NCI-H2029 treated with DMSO at 0.1 percent for 48 hours (cell line): ENCODE measurements at regions not wholly inside any gene's neighbourhood (a gene's known extent, or its start where the extent isn't known, plus 50 kb on each side); places are given as distances from the start of the nearest gene placed in this dataset.
"Not testable (repeated sequence)": the region's sequence is repeated elsewhere in the genome, so short reads cannot be mapped to it uniquely, and the experiment has no call there.

Experiments used
- DNase-seq: peaks from one replicate; lab custom pipeline; 2025; lab: John Stamatoyannopoulos, UW

GRCh38 chr3:102332205-102332604 is 102.6 kb upstream of the ZPLD1 start:
- DNase-seq: no peak

GRCh38 chr3:102332934-102333333 is 101.9 kb upstream of the ZPLD1 start:
- DNase-seq: no peak

DNA sequence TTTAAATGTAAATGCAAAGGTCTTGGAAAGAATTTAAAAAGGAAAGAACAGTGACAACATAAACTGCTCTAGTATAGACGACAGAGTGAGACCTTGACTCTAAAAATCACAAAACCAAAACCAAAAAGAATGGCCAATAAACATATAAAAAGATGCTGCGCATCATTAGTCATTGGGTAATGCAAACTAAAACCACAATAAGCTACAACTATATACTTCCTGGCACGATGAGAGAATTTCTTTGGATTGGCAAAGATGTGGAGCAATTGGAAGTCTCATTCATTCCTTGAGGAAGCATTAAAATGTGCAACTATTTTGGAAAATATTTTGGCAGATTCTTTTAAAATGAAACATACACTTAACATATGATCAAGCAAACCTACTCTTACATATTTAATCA is 98.7 kb upstream of the ZPLD1 start:
- DNase-seq: no peak

DNA sequence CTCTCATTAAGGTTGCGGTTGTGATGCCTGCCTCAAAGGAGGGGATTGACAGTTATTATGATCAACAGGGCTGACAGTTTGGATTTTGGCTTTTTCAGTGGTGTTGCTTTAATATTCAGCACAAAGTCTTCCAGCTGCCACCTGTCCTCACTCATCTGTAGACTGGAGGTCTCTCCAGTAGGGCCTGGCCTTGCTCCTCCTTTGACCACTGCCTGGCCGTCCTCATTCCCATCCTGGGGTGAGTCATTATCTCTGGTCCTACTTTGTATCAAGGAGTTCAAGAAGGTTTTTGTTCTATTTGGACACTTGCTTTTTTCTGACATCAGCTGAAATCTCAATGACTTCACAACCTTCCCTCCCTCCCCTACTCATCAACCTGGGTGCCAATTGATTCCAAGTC is 95.1 kb upstream of the ZPLD1 start:
- DNase-seq: no peak

GRCh38 chr3:102346897-102347296 is 87.9 kb upstream of the ZPLD1 start:
- no peak for DNase-seq

DNA sequence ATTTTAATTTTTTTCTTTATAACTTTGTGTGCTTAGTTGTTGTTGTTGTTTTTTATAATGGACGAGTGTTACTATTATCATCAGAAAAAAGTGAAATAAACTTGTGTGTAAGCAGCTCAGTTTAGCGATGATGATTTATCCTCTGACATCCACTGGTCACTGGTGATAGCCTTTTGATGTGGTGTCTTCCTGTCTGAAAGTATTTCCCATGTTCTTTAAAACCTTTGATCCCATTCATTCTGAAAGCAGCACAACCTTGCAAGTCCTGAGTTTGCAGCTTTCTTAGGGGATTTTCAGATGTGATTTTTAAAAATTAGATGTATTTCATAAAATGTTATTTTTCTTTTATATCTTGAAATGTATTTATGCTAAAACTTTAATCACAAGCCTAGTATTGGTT is 85.9 kb upstream of the ZPLD1 start:
- DNase-seq: no peak

DNA sequence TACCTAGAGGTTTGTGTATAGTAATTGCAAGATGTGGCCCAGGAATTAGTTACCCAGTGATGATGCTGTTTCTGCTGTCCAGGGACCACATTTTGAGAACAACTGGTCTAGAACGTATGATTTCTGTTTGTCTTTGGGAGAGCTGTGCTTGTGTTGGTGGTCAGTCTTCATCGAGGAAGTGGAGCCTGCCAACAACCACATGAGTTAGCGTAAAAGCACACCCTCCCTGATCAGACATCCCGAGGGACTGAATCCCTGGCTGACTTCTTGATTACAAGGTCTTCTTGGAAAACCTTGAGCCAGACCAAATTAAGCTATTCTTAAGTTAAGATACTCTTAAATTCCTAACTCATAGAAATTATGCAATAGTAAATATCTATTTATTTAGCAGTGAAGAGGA is 81.7 kb upstream of the ZPLD1 start:
- no peak for DNase-seq

- DNase-seq: no peak
These were observed 81.0 kb upstream of the ZPLD1 start for GRCh38 chr3:102353805-102354204.

GRCh38 chr3:102354818-102355515 is 79.8 kb upstream of the ZPLD1 start:
- DNase-seq: no peak

- DNase-seq: no peak
These were observed 78.3 kb upstream of the ZPLD1 start for GRCh38 chr3:102356506-102356905.

GRCh38 chr3:102357313-102357712 is 77.5 kb upstream of the ZPLD1 start:
- DNase-seq: not testable (repeated sequence)

DNA sequence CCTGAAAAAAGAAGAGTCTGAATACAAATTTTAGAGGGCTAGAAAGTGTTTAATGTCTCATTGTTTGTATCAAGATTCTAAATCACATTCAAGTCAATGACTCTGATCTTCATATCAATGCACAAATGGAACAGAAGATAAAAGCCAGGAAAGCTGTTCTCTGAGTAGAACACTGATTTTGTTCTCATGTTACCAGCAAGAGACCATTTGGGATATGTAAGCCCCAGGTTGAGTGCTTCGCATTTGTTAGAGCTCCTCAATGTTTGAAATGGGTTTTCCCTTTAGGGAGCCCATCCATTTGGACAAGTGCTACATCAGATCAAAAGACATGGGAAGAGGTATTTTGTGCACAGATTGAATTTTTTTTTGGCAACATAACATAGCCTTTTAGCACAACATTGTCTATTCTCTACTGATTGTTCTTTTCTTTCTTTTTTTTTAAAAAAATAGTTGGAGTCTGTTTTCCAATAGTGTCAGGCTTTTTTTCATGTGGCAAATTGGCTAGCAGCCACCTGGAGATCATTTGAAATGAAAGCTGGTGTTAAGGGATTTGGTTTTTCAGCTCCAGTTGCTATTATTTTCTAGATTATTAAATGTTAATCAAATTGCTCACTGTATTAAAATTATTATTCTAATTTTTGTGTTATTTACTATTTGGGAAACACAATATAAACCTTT is 74.5 kb upstream of the ZPLD1 start:
- no peak for DNase-seq

DNA sequence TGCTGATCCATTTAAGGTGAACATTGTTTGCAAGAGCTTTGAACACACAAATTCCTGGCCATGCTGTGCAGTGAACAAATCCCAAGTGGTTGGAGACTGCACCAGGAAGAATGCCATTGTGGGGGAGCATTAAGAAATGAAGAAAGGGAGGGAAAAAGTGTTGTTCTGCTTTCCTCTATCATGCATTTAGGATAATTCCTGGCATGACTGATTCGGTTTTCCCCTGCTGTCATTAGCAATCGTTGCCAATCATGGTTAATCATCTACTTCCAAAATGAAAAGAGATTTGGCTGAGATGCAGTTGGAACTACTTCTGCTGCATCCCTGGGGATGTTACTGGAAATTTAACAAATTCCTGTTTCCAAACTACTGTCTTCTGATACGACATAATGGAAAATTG is 73.7 kb upstream of the ZPLD1 start:
- no peak for DNase-seq

GRCh38 chr3:102366116-102366515 is 68.7 kb upstream of the ZPLD1 start:
- DNase-seq: not testable (repeated sequence)

GRCh38 chr3:102374863-102375634 is 59.8 kb upstream of the ZPLD1 start:
- DNase-seq: no peak

GRCh38 chr3:102378216-102378615 is 56.6 kb upstream of the ZPLD1 start:
- no peak for DNase-seq

GRCh38 chr3:102382201-102382600 is 52.6 kb upstream of the ZPLD1 start:
- not testable (repeated sequence) for DNase-seq
